ENCODE measurements at regions not wholly inside any gene's neighbourhood (a gene's known extent, or its start where the extent isn't known, plus 50 kb on each side); places are given as distances from the start of the nearest gene placed in this dataset.

GRCh38 chr10:78772486-78772885 is 296.3 kb upstream of the ZMIZ1 start:
- TF ChIP-seq CTCF (IDR thresholded peaks at IDR 0.05; ENCODE audit: low read length), result no peak
- TF ChIP-seq EZH2 (IDR thresholded peaks at IDR 0.05; ENCODE audit: borderline replicate concordance, low read length), result no peak
